Activated T-cell treated with anti-CD3 and anti-CD28 coated beads, Interleukin-2, amount 50 U/mL, for 24 hours (primary cell): ENCODE measurements at regions not wholly inside any gene's neighbourhood (a gene's known extent, or its start where the extent isn't known, plus 50 kb on each side); places are given as distances from the start of the nearest gene placed in this dataset.

ENCODE experiments used
- DNase-seq: peaks from one replicate; pipeline ENCODE4 v3.0.0-alpha.2; 2020
- H3K27ac Mint-ChIP-seq: 2 replicates; pipeline ENCODE4 v1.8.0; 2020; ENCODE audit warnings: mild to moderate bottlenecking, mixed read lengths
- H3K27me3 Mint-ChIP-seq: 2 replicates; pipeline ENCODE4 v1.8.0; 2020; ENCODE audit warnings: mixed read lengths
- H3K36me3 Mint-ChIP-seq: 2 replicates; pipeline ENCODE4 v1.8.0; 2020; ENCODE audit warnings: low read depth, mixed read lengths
- H3K4me1 Mint-ChIP-seq: 2 replicates; pipeline ENCODE4 v1.8.0; 2020; ENCODE audit warnings: low read depth, mixed read lengths
- H3K4me3 Mint-ChIP-seq: 2 replicates; pipeline ENCODE4 v1.8.0; 2020; ENCODE audit warnings: mild to moderate bottlenecking, moderate library complexity, mixed read lengths
- H3K9me3 Mint-ChIP-seq: 2 replicates; pipeline ENCODE4 v1.8.0; 2020; ENCODE audit warnings: mixed read lengths

DNA sequence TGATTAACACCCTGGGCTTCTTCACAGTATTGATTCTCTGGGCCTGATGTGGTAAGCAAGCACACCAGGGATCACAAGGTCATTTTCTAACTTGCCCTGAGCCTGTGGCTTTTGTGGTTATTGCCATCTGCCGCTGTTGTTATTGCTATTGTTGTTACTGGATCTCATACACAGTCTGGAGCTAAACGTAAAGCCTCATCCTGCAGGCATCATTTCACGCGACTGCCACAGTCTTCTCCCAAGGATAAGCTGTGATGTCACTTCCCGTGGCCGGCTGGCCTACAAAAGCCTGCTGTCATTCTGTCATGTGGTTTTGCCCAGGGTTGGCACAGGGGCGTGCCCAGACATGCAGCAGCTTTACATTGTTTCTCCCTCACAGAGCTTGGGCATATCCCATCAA, 154.0 kb upstream of the GPR12 start:
- no peak for DNase-seq
- Mint-ChIP-seq H3K27me3 (peaks cover 8% of the 10 kb centered on the region), H3K27ac (no peak overlapping the region)

DNA sequence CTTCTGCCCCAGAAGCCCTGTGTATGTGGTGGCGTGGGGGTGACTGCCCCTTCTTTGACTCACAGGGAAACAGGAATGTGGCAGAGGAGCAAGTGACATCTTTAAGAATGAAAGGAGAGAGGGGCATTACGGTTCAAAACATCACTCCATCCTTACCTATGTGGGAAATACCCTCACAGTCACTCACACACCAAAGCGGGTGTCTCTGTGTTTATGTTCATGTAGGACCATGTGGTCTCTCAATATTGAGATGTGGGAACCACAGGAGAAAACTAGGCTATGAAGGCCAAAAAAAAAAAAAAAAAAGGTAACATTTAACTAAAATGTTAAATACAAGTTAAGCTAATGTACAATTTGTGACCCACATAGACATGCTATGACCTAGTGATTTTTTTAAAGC, 153.6 kb upstream of the GPR12 start:
- Mint-ChIP-seq H3K4me1 (peaks cover 9% of the 10 kb centered on the region), H3K4me3 (no peak overlapping the region), H3K9me3 (no peaks in the 10 kb centered on the region), H3K27me3 (peaks cover 8% of the 10 kb centered on the region), H3K36me3 (no peaks in the 10 kb centered on the region), H3K27ac (no peak overlapping the region)
- no peak for DNase-seq

More for the DNA sequence above, 154.0 kb upstream of the GPR12 start:
- H3K9me3 Mint-ChIP-seq, result no peaks in the 10 kb centered on the region
- peaks cover 9% of the 10 kb centered on the region for H3K4me1 Mint-ChIP-seq
- H3K36me3 Mint-ChIP-seq, result no peaks in the 10 kb centered on the region
- no peak overlapping the region for H3K4me3 Mint-ChIP-seq

DNA sequence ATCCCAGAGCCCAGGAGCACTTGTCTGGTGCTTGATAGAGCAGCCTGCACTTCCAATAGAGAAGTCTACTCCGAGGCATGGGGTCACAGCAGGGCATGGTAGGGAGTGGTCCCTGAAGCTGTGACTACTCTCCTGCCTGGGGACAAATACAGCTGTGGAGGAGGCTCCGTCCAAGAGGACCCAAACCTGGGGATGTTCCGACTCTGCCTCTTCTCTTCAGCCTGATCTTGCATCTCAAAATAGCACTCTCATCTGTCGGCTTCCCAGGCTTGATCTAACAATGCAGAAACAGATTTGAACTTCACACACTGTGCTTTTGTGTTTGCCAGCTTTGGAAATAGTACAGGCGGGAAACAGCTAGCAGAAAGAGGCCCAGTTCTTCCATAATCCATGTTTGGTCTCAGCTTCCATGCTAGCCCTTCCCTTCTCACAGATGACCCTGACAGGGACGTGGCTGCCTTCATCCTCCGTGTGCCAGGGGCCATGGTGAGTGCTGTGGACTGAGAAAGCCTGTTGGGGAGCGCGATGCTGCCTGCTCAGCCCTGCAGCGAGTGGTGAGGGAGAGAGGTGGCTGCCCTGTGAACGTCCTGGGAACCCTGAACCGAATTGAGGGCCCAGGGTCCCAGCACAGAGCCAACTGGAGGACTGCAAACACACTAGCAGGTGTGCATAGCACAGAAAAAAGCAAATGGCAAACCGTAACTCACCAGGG, 150.3 kb upstream of the GPR12 start:
- DNase-seq, result no peak
- no peaks in the 10 kb centered on the region for H3K9me3 Mint-ChIP-seq
- H3K36me3 Mint-ChIP-seq, result no peaks in the 10 kb centered on the region
- peaks cover 24% of the 10 kb centered on the region for H3K27me3 Mint-ChIP-seq
- peaks cover 9% of the 10 kb centered on the region for H3K4me1 Mint-ChIP-seq
- H3K4me3 Mint-ChIP-seq, result no peak overlapping the region
- no peak overlapping the region for H3K27ac Mint-ChIP-seq

DNA sequence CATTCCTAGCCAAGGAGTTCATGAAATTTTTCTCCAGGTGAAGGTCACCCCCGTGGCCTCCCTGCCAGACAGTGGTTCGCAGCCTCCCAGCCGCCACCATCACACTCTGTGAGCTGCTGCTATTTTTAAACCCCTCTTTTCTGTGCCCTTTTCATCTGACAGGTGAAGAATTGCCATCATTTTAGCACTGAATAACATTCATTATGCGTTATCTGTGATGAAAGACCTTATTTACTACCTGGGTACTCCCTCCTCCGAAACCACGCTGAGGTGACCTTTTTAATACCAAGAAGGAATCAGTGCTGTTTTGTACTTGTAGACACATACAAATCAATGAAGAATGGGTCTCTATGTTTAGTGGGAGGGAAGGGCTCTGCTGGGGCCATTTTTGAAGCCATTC, 148.9 kb upstream of the GPR12 start:
- no peak overlapping the region for H3K4me3 Mint-ChIP-seq

DNA sequence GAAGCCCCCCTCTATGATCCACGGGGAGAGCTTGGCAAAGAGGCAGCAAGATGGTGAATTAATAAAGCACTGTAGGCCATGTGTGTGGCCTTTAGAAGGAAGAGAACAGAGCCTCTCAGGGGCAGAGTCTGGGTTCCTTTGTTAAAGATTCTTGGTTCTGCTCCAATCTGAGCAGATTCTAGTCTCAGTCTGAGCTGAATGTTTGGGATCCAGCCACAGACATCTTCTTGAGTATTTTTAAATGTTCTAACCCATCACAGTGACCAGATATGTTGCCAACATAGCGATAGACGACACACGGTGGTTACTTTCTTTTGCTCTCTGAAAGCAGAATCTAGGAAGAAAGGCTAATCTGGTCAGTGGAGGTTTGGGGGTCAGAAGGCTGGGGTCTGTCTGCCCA, 147.5 kb upstream of the GPR12 start:
- DNase-seq, result no peak
- no peaks in the 10 kb centered on the region for H3K36me3 Mint-ChIP-seq
- no peak overlapping the region for H3K27ac Mint-ChIP-seq
- no peak overlapping the region for H3K4me3 Mint-ChIP-seq
- H3K9me3 Mint-ChIP-seq, result no peaks in the 10 kb centered on the region
- H3K4me1 Mint-ChIP-seq, result no peaks in the 10 kb centered on the region
- peaks cover 24% of the 10 kb centered on the region for H3K27me3 Mint-ChIP-seq

More for the DNA sequence above, 148.9 kb upstream of the GPR12 start:
- DNase-seq, result no peak
- Mint-ChIP-seq H3K4me1 (peaks cover under 1% of the 10 kb centered on the region), H3K27ac (no peak overlapping the region), H3K9me3 (no peaks in the 10 kb centered on the region), H3K27me3 (peaks cover 24% of the 10 kb centered on the region), H3K36me3 (no peaks in the 10 kb centered on the region)

GRCh38 chr13:26899202-26899601, 138.6 kb upstream of the GPR12 start:
- no peaks in the 10 kb centered on the region for H3K4me1 Mint-ChIP-seq
- no peak overlapping the region for H3K4me3 Mint-ChIP-seq
- no peak overlapping the region for H3K27ac Mint-ChIP-seq
- H3K9me3 Mint-ChIP-seq, result no peaks in the 10 kb centered on the region
- no peak for DNase-seq
- H3K36me3 Mint-ChIP-seq, result no peaks in the 10 kb centered on the region
- H3K27me3 Mint-ChIP-seq, result peaks cover 29% of the 10 kb centered on the region

DNA sequence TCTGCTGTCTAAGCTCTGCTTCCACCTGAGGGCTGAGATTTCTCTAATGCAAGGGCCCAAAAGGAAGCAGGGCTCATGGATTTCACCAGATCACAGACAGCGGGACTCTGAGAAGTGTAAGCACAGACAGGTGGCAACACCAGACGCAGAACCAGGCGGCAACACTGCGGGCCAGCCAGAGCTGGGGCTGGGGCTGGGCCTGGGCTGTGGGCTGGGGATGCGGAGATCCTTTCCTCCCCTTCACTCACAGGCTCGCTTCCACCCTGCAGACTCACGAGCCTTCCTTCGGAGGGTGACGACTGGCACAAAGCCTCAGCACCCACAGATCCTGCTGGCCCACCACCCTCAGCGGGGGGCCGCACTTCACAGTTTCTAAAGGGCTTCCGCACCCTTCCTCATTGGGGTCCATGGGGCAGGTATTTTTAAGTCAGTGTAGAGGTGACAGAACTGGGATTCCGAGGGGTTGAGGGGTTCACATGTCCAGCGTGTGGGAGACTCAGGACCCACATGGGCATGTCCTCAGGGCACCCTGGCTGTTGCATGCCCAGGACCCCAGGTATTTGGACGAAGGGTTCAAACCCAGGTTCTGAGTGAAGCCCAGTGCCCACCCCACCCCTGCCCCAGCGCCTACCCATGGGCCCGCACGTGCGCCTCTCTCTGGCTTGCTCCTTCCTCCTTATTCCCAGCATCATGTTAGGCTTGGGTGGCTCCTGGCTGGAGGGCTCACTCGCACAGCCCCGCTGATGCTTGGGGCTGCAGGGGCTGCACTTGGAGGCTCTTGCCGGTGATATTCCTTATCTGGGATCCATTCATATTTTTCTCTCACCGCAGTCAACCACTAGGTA, 137.3 kb upstream of the GPR12 start:
- Mint-ChIP-seq H3K36me3 (no peaks in the 10 kb centered on the region), H3K4me3 (no peak overlapping the region), H3K4me1 (no peaks in the 10 kb centered on the region), H3K9me3 (no peaks in the 10 kb centered on the region), H3K27ac (no peak overlapping the region), H3K27me3 (peaks cover 29% of the 10 kb centered on the region)
- no peak for DNase-seq

DNA sequence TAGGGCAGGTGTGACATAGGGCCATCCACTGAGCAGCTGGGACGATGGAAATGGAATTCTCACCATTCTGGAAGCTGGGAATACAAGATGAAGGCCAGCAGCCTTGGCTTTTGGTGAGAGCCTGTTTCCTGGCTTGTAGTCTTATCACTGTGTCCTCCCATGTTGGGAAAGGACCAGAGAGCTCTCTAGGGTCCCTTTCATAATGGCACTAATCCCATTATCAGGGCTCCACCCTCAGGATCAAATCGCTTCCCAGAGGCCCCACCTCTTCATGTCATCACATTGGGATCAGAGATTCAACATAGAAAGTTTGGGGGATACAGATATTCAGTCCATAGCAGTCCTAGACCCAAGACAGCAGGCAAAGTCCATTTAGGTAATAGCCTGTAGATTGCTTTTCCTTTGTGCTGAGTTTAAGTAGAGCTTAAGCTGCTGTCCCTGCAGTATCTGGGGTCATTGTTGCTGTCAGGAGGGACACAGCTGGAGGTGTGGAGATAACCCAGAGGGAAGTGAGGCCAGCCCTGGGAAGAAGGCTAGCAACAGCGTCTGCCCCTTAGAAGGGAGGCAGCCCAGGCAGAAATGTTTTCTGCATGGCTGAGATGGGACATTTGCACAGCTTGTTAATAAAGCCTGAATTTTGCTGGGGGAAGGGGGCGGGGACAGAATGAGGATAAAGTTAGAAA, 136.5 kb upstream of the GPR12 start:
- no peaks in the 10 kb centered on the region for H3K36me3 Mint-ChIP-seq
- no peak overlapping the region for H3K27ac Mint-ChIP-seq
- H3K4me1 Mint-ChIP-seq, result no peaks in the 10 kb centered on the region
- H3K9me3 Mint-ChIP-seq, result no peaks in the 10 kb centered on the region
- DNase-seq, result no peak
- H3K4me3 Mint-ChIP-seq, result no peak overlapping the region
- peaks cover 29% of the 10 kb centered on the region for H3K27me3 Mint-ChIP-seq

DNA sequence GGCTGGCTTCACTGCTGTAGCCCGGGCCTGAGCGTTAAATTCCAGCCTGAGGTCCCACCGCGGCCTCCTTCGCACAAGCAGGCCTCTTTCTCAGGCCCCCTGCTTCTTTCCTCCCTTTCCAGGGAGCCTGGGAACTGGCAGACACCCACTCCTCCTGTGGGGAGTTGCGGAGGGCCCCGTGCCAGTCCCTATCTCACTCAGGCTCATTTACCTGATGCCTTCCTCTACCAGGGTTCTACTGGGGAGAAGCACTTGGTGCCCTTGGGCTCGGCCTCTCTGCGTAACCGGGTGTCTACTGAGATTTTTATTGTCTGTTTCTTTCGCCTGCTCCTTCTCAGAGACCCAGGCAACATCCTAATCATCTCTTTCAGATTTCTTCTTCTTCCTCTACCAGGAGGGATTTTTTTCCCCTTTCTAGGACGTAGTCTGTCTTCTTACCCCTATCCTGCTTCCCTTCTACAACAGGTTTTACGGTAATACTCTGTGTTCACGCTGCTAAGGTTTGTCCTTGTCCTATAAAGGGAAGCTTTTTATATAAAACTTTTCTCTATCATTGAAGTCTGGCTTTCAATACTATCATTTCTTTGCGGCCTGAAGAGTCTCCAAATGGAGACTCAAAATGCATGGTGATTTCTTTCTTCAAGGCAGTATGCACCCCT, 135.4 kb upstream of the GPR12 start:
- H3K4me3 Mint-ChIP-seq, result no peak overlapping the region
- H3K36me3 Mint-ChIP-seq, result no peaks in the 10 kb centered on the region
- H3K4me1 Mint-ChIP-seq, result no peaks in the 10 kb centered on the region
- H3K9me3 Mint-ChIP-seq, result no peaks in the 10 kb centered on the region
- H3K27me3 Mint-ChIP-seq, result peaks cover 29% of the 10 kb centered on the region
- DNase-seq, result no peak
- H3K27ac Mint-ChIP-seq, result no peak overlapping the region

DNA sequence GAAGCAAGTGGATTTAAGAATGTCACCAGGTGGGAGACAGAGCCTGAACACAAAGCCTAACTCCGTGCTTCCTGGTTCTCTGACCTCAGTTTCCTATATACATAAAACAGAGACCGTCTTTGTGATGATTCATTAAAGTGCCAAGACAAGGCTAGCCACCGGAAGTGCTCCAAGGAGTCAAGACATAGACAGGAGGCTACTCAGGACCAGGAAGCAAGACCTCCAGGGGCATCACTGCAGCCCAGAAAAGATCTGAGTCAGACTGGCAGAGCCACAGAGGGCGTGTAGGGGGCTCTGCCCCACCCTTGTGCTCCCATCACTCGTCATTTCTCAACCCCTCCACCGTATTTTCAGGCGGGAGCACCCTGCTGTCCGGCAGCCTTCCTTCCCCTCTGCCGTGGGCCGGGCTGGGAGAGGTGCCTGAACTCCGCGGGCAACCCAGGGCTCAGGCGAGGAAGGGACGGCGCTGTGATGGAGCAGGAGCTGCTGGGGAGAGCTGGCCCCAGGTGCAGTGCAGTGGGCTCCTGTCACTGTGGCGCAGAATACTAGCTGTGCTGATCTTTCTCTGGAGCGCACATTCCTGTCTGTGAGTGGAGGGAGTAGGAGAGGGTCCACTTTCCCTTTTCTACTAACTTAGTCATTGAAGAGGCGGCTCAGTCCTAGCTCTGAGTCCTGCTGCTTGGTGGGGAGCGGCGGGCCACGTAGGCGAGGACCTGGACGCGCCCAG, 134.7 kb upstream of the GPR12 start:
- H3K27me3 Mint-ChIP-seq, result peaks cover 31% of the 10 kb centered on the region
- no peak overlapping the region for H3K4me3 Mint-ChIP-seq

DNA sequence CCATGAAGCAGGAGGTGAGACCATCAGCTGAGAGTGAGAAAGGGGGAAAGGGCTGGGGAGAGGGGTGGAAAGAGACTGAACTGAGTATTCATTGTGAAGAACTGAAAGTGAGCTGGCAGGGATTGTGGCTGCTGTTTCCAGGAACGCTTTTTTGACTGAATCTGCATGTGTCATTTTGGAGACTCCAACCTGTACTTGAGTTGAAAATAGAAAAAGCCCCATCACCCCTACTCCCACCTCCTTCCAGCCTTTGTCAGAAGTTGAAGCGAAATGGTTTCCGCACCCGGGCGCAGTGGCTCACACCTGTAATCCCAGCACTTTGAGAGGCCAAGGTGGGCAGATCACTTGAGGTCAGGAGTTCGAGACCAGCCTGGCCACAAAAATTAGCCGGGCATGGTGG, 128.0 kb upstream of the GPR12 start:
- no peak for DNase-seq
- Mint-ChIP-seq H3K36me3 (no peaks in the 10 kb centered on the region), H3K9me3 (no peaks in the 10 kb centered on the region), H3K4me1 (no peaks in the 10 kb centered on the region), H3K27me3 (peaks cover 40% of the 10 kb centered on the region), H3K4me3 (no peak overlapping the region), H3K27ac (no peak overlapping the region)

More for the DNA sequence above, 134.7 kb upstream of the GPR12 start:
- no peaks in the 10 kb centered on the region for H3K4me1 Mint-ChIP-seq
- no peaks in the 10 kb centered on the region for H3K9me3 Mint-ChIP-seq
- DNase-seq, result no peak
- no peak overlapping the region for H3K27ac Mint-ChIP-seq
- H3K36me3 Mint-ChIP-seq, result no peaks in the 10 kb centered on the region

DNA sequence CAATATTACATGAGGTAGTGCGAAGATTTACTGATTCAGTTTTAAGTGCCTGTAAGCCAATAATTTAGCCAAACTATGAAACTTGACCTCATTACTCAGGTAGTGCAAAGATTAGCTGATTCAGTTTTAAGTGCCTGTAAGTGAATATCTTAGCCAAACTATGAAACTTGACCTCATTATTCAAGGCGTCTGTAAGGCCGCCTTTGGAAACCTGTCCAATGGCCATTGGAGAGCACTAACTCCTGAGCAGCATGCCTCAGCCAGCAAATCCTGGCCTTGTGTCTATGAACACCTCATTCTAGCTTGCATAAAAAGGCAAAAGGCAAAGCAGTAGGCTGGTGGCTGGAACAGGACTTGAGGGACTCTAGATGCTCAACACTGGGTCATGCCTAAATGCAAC, 127.0 kb upstream of the GPR12 start:
- no peaks in the 10 kb centered on the region for H3K9me3 Mint-ChIP-seq
- DNase-seq, result no peak
- H3K36me3 Mint-ChIP-seq, result no peaks in the 10 kb centered on the region
- no peaks in the 10 kb centered on the region for H3K4me1 Mint-ChIP-seq
- no peak overlapping the region for H3K27ac Mint-ChIP-seq
- peaks cover 40% of the 10 kb centered on the region for H3K27me3 Mint-ChIP-seq
- H3K4me3 Mint-ChIP-seq, result no peak overlapping the region

GRCh38 chr13:26883613-26884257, 123.1 kb upstream of the GPR12 start:
- Mint-ChIP-seq H3K4me1 (no peaks in the 10 kb centered on the region), H3K36me3 (no peaks in the 10 kb centered on the region), H3K9me3 (no peaks in the 10 kb centered on the region), H3K27me3 (peaks cover 37% of the 10 kb centered on the region), H3K27ac (no peak overlapping the region), H3K4me3 (no peak overlapping the region)
- DNase-seq, result no peak
